Spleen (tissue), 7 donors: ENCODE measurements at regions not wholly inside any gene's neighbourhood (a gene's known extent, or its start where the extent isn't known, plus 50 kb on each side); places are given as distances from the start of the nearest gene placed in this dataset.

Experiments
- POLR2A ChIP-seq, 3 donors: fragments of 450-650 bp; IDR thresholded peaks; one replicate each; pipeline ENCODE4 v1.5.1; 2017; ENCODE audit warnings: antibody characterized with exemption in 3 of 3, mild to moderate bottlenecking in 1 of 3
- POLR2AphosphoS5 ChIP-seq, 3 donors: sonication (generic); formaldehyde crosslinking; IDR thresholded peaks; one replicate each; pipeline ENCODE4 v1.5.1; 2017; ENCODE audit warnings: antibody characterized with exemption in 3 of 3
- TF ChIP-seq, protein P1 (sequence below), 11 experiments: fragments of 200-600 bp in 7 of 11; fragments of 450-650 bp in 4 of 11; sonication (generic) in 4 of 11; IDR thresholded peaks in 8 of 11; conservative IDR thresholded peaks in 3 of 11; 1 replicate in 7 of 11; 2 replicates in 4 of 11; pipeline versions ENCODE4 v1.4.0 to v1.8.0; 2016 to 2021; ENCODE audit warnings: antibody characterized with exemption in 11 of 11, inconsistent platforms in 4 of 11, mild to moderate bottlenecking in 1 of 11
- donor health status: DM: no; HTN: no; CAD: no; lungs with moderate emphysema.
- donor health status: DM: no; HTN: no; CAD: no.
- donor health status: DM: no; HTN: no; CAD: no.

DNA sequence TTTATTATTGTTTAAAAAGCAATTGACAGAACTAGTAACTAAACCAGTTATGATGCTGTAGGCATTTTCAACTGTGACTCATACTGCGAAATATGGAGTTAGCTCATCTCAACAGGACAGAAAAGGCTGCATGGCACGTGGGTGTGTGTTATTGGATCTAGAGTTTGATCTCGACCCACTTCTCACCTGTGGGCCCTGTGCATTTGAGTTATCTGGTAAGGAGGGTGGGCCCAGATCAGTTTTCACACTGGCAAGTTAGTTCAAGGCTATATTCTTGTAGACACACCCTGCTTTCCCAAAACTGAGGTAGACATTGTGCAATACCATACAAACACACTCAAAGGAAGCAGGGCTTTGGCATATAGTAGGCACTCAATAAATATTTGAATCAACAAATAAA lies 71.3 kb upstream of the PRDX6 start:
- TF ChIP-seq, protein P1, sequence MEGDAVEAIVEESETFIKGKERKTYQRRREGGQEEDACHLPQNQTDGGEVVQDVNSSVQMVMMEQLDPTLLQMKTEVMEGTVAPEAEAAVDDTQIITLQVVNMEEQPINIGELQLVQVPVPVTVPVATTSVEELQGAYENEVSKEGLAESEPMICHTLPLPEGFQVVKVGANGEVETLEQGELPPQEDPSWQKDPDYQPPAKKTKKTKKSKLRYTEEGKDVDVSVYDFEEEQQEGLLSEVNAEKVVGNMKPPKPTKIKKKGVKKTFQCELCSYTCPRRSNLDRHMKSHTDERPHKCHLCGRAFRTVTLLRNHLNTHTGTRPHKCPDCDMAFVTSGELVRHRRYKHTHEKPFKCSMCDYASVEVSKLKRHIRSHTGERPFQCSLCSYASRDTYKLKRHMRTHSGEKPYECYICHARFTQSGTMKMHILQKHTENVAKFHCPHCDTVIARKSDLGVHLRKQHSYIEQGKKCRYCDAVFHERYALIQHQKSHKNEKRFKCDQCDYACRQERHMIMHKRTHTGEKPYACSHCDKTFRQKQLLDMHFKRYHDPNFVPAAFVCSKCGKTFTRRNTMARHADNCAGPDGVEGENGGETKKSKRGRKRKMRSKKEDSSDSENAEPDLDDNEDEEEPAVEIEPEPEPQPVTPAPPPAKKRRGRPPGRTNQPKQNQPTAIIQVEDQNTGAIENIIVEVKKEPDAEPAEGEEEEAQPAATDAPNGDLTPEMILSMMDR (IDR thresholded peaks at IDR 0.05 in 8 of 11, conservative IDR thresholded peaks at IDR 0.05 in 3 of 11), result no peak
- TF ChIP-seq POLR2AphosphoS5 (IDR thresholded peaks at IDR 0.05) (no peak), POLR2A (IDR thresholded peaks at IDR 0.05) (no peak)
